Globus pallidus (tissue), 1 donor: ENCODE measurements at regions not wholly inside any gene's neighbourhood (a gene's known extent, or its start where the extent isn't known, plus 50 kb on each side); places are given as distances from the start of the nearest gene placed in this dataset.
"Not testable (repeated sequence)": the region's sequence is repeated elsewhere in the genome, so short reads cannot be mapped to it uniquely, and the experiment has no call there.

ENCODE experiments used
- DNase-seq: peaks from one replicate; pipeline ENCODE4 v3.0.0-alpha.2; 2015; ENCODE audit warnings: low spot score

- no peak for DNase-seq
Measured at GRCh38 chr16:58824201-58824600, 90.1 kb upstream of the GOT2 start.

GRCh38 chr16:58821886-58822285, 87.8 kb upstream of the GOT2 start:
- no peak for DNase-seq

- no peak for DNase-seq
Measured at GRCh38 chr16:58820411-58820810, 86.3 kb upstream of the GOT2 start.

GRCh38 chr16:58815181-58815888, 81.2 kb upstream of the GOT2 start:
- no peak for DNase-seq

GRCh38 chr16:58814348-58814801, 80.3 kb upstream of the GOT2 start:
- DNase-seq = peak; percentile 36

- DNase-seq = no peak
Measured at GRCh38 chr16:58809213-58809612, 75.1 kb upstream of the GOT2 start.

- no peak for DNase-seq
Measured at GRCh38 chr16:58807276-58807675, 73.2 kb upstream of the GOT2 start.

- no peak for DNase-seq
Measured at GRCh38 chr16:58801838-58802237, 67.7 kb upstream of the GOT2 start.

GRCh38 chr16:58797137-58797801, 63.2 kb upstream of the GOT2 start:
- DNase-seq = no peak

GRCh38 chr16:58793366-58793765, 59.2 kb upstream of the GOT2 start:
- DNase-seq = no peak

GRCh38 chr16:58792188-58792587, 58.1 kb upstream of the GOT2 start:
- DNase-seq = no peak

GRCh38 chr16:58790816-58791557, 56.9 kb upstream of the GOT2 start:
- not testable (repeated sequence) for DNase-seq

- no peak for DNase-seq
Measured at GRCh38 chr16:58789351-58789750, 55.2 kb upstream of the GOT2 start.
